ENCODE measurements at regions not wholly inside any gene's neighbourhood (a gene's known extent, or its start where the extent isn't known, plus 50 kb on each side); places are given as distances from the start of the nearest gene placed in this dataset.

- WGBS (ENCODE audit: extremely low coverage, insufficient coverage, low lambda C conversion rate), result no CpG with 5 or more reads among the region's 1 CpG
- H2BK15ac ChIP-seq (replicated peaks; ENCODE audit: low read depth), result no peak overlapping the region
- no peaks in the 10 kb centered on the region for H3K79me2 ChIP-seq (ENCODE audit: control insufficient read depth, insufficient read depth, low read length)
- no peaks in the 10 kb centered on the region for H3K36me3 ChIP-seq (ENCODE audit: control insufficient read depth, insufficient read depth, low read length)
- H3K18ac ChIP-seq (ENCODE audit: low read length), result no peak overlapping the region
- no peak overlapping the region for H3K9ac ChIP-seq (ENCODE audit: low read length)
- H2BK5ac ChIP-seq (ENCODE audit: low read length), result no peak overlapping the region
- no peaks in the 10 kb centered on the region for H3K79me1 ChIP-seq (ENCODE audit: low read length)
- no peak overlapping the region for H2BK120ac ChIP-seq (ENCODE audit: low read depth, low read length)
- no peak overlapping the region for H3K4me3 ChIP-seq (ENCODE audit: low read length)
- H2AK5ac ChIP-seq (ENCODE audit: low read length), result no peak overlapping the region
- no peak overlapping the region for H3K56ac ChIP-seq (ENCODE audit: low read length)
- no peak overlapping the region for H3K4ac ChIP-seq (ENCODE audit: low read depth, low read length)
- no peak overlapping the region for H3K27ac ChIP-seq (ENCODE audit: low read depth, low read length)
- no peak overlapping the region for H4K5ac ChIP-seq (ENCODE audit: low read length)
- peaks cover 3% of the 10 kb centered on the region for H3K4me1 ChIP-seq (ENCODE audit: control insufficient read depth, low read depth, low read length)
- no peak for DNase-seq
- no peak overlapping the region for H4K8ac ChIP-seq (ENCODE audit: low read depth, low read length)
- H3K23ac ChIP-seq (ENCODE audit: low read length), result no peak overlapping the region
- no peaks in the 10 kb centered on the region for H3K27me3 ChIP-seq (ENCODE audit: insufficient read depth, low read length, poor library complexity)
- H3K4me2 ChIP-seq (ENCODE audit: low read length), result no peak overlapping the region
Measured at GRCh38 chr13:33547035-33547434, 261.5 kb upstream of the STARD13 start.

- no peak overlapping the region for H2BK120ac ChIP-seq (ENCODE audit: low read depth, low read length)
- H2AK5ac ChIP-seq (ENCODE audit: low read length), result no peak overlapping the region
- H3K9ac ChIP-seq (ENCODE audit: low read length), result no peak overlapping the region
- no peak overlapping the region for H3K23ac ChIP-seq (ENCODE audit: low read length)
- no peaks in the 10 kb centered on the region for H3K36me3 ChIP-seq (ENCODE audit: control insufficient read depth, insufficient read depth, low read length)
- no peaks in the 10 kb centered on the region for H3K27me3 ChIP-seq (ENCODE audit: insufficient read depth, low read length, poor library complexity)
- no peak overlapping the region for H3K18ac ChIP-seq (ENCODE audit: low read length)
- no peak overlapping the region for H4K5ac ChIP-seq (ENCODE audit: low read length)
- no peak overlapping the region for H2BK5ac ChIP-seq (ENCODE audit: low read length)
- peaks cover 3% of the 10 kb centered on the region for H3K4me1 ChIP-seq (ENCODE audit: control insufficient read depth, low read depth, low read length)
- H3K27ac ChIP-seq (ENCODE audit: low read depth, low read length), result no peak overlapping the region
- no peak for DNase-seq
- no peak overlapping the region for H2BK15ac ChIP-seq (replicated peaks; ENCODE audit: low read depth)
- no peak overlapping the region for H3K4me3 ChIP-seq (ENCODE audit: low read length)
- no peaks in the 10 kb centered on the region for H3K79me2 ChIP-seq (ENCODE audit: control insufficient read depth, insufficient read depth, low read length)
- H4K8ac ChIP-seq (ENCODE audit: low read depth, low read length), result no peak overlapping the region
- H3K56ac ChIP-seq (ENCODE audit: low read length), result no peak overlapping the region
- no peaks in the 10 kb centered on the region for H3K79me1 ChIP-seq (ENCODE audit: low read length)
- H3K4ac ChIP-seq (ENCODE audit: low read depth, low read length), result no peak overlapping the region
- H3K4me2 ChIP-seq (ENCODE audit: low read length), result no peak overlapping the region
Measured at GRCh38 chr13:33548069-33548468, 262.5 kb upstream of the STARD13 start.

- Histone ChIP-seq H2BK5ac (ENCODE audit: low read length) (no peak overlapping the region), H2BK120ac (ENCODE audit: low read depth, low read length) (no peak overlapping the region)
- no CpG with 5 or more reads among the region's 3 CpGs for WGBS (ENCODE audit: extremely low coverage, insufficient coverage, low lambda C conversion rate)
Measured at GRCh38 chr13:33550276-33550675, 264.7 kb upstream of the STARD13 start.

GRCh38 chr13:33550885-33551284, 265.3 kb upstream of the STARD13 start:
- Histone ChIP-seq H4K8ac (ENCODE audit: low read depth, low read length) (no peak overlapping the region), H2BK5ac (ENCODE audit: low read length) (no peak overlapping the region), H3K9ac (ENCODE audit: low read length) (no peak overlapping the region), H2BK15ac (replicated peaks; ENCODE audit: low read depth) (no peak overlapping the region), H3K79me1 (ENCODE audit: low read length) (no peaks in the 10 kb centered on the region), H4K5ac (ENCODE audit: low read length) (no peak overlapping the region), H3K56ac (ENCODE audit: low read length) (no peak overlapping the region), H3K18ac (ENCODE audit: low read length) (no peak overlapping the region), H3K4ac (ENCODE audit: low read depth, low read length) (no peak overlapping the region), H2BK120ac (ENCODE audit: low read depth, low read length) (no peak overlapping the region), H3K27me3 (ENCODE audit: insufficient read depth, low read length, poor library complexity) (no peaks in the 10 kb centered on the region), H3K36me3 (ENCODE audit: control insufficient read depth, insufficient read depth, low read length) (no peaks in the 10 kb centered on the region), H3K79me2 (ENCODE audit: control insufficient read depth, insufficient read depth, low read length) (no peaks in the 10 kb centered on the region), H2AK5ac (ENCODE audit: low read length) (no peak overlapping the region), H3K23ac (ENCODE audit: low read length) (no peak overlapping the region), H3K27ac (ENCODE audit: low read depth, low read length) (no peak overlapping the region), H3K4me2 (ENCODE audit: low read length) (no peak overlapping the region), H3K4me1 (ENCODE audit: control insufficient read depth, low read depth, low read length) (no peaks in the 10 kb centered on the region), H3K4me3 (ENCODE audit: low read length) (no peak overlapping the region)
- no peak for DNase-seq
- WGBS (ENCODE audit: extremely low coverage, insufficient coverage, low lambda C conversion rate), result no CpG with 5 or more reads among the region's 2 CpGs

More at GRCh38 chr13:33550276-33550675, 264.7 kb upstream of the STARD13 start:
- Histone ChIP-seq H3K4me2 (ENCODE audit: low read length) (no peak overlapping the region), H3K56ac (ENCODE audit: low read length) (no peak overlapping the region), H3K4me1 (ENCODE audit: control insufficient read depth, low read depth, low read length) (no peaks in the 10 kb centered on the region), H3K18ac (ENCODE audit: low read length) (no peak overlapping the region), H3K4me3 (ENCODE audit: low read length) (no peak overlapping the region), H4K5ac (ENCODE audit: low read length) (no peak overlapping the region), H2BK15ac (replicated peaks; ENCODE audit: low read depth) (no peak overlapping the region), H3K79me2 (ENCODE audit: control insufficient read depth, insufficient read depth, low read length) (no peaks in the 10 kb centered on the region), H2AK5ac (ENCODE audit: low read length) (no peak overlapping the region), H3K79me1 (ENCODE audit: low read length) (no peaks in the 10 kb centered on the region), H3K9ac (ENCODE audit: low read length) (no peak overlapping the region), H3K23ac (ENCODE audit: low read length) (no peak overlapping the region), H3K36me3 (ENCODE audit: control insufficient read depth, insufficient read depth, low read length) (no peaks in the 10 kb centered on the region), H3K27ac (ENCODE audit: low read depth, low read length) (no peak overlapping the region), H3K4ac (ENCODE audit: low read depth, low read length) (no peak overlapping the region), H4K8ac (ENCODE audit: low read depth, low read length) (no peak overlapping the region), H3K27me3 (ENCODE audit: insufficient read depth, low read length, poor library complexity) (no peaks in the 10 kb centered on the region)
- no peak for DNase-seq

GRCh38 chr13:33554919-33555791, 262.8 kb upstream of the RFC3 start:
- no CpG with 5 or more reads among the region's 3 CpGs for WGBS (ENCODE audit: extremely low coverage, insufficient coverage, low lambda C conversion rate)

GRCh38 chr13:33556828-33557227, 261.1 kb upstream of the RFC3 start:
- Histone ChIP-seq H3K56ac (ENCODE audit: low read length) (no peak overlapping the region), H2BK15ac (replicated peaks; ENCODE audit: low read depth) (no peak overlapping the region), H3K79me1 (ENCODE audit: low read length) (no peaks in the 10 kb centered on the region), H2AK5ac (ENCODE audit: low read length) (no peak overlapping the region), H3K9ac (ENCODE audit: low read length) (no peak overlapping the region), H3K18ac (ENCODE audit: low read length) (no peak overlapping the region), H3K36me3 (ENCODE audit: control insufficient read depth, insufficient read depth, low read length) (no peaks in the 10 kb centered on the region), H2BK5ac (ENCODE audit: low read length) (no peak overlapping the region), H3K23ac (ENCODE audit: low read length) (no peak overlapping the region), H3K4me3 (ENCODE audit: low read length) (no peak overlapping the region), H3K27me3 (ENCODE audit: insufficient read depth, low read length, poor library complexity) (no peaks in the 10 kb centered on the region), H3K4ac (ENCODE audit: low read depth, low read length) (no peak overlapping the region), H3K4me1 (ENCODE audit: control insufficient read depth, low read depth, low read length) (no peaks in the 10 kb centered on the region), H3K4me2 (ENCODE audit: low read length) (no peak overlapping the region), H4K8ac (ENCODE audit: low read depth, low read length) (no peak overlapping the region), H3K79me2 (ENCODE audit: control insufficient read depth, insufficient read depth, low read length) (no peaks in the 10 kb centered on the region), H4K5ac (ENCODE audit: low read length) (no peak overlapping the region), H3K27ac (ENCODE audit: low read depth, low read length) (no peak overlapping the region), H2BK120ac (ENCODE audit: low read depth, low read length) (no peak overlapping the region)
- no CpG with 5 or more reads among the region's 1 CpG for WGBS (ENCODE audit: extremely low coverage, insufficient coverage, low lambda C conversion rate)
- no peak for DNase-seq

More at GRCh38 chr13:33554919-33555791, 262.8 kb upstream of the RFC3 start:
- Histone ChIP-seq H3K9ac (ENCODE audit: low read length) (no peak overlapping the region), H3K4me1 (ENCODE audit: control insufficient read depth, low read depth, low read length) (no peaks in the 10 kb centered on the region), H3K4me2 (ENCODE audit: low read length) (no peak overlapping the region), H3K79me1 (ENCODE audit: low read length) (no peaks in the 10 kb centered on the region), H2BK5ac (ENCODE audit: low read length) (no peak overlapping the region), H3K79me2 (ENCODE audit: control insufficient read depth, insufficient read depth, low read length) (no peaks in the 10 kb centered on the region), H3K4ac (ENCODE audit: low read depth, low read length) (no peak overlapping the region), H3K56ac (ENCODE audit: low read length) (no peak overlapping the region), H4K5ac (ENCODE audit: low read length) (peak overlapping the region; percentile 53), H3K18ac (ENCODE audit: low read length) (no peak overlapping the region), H3K23ac (ENCODE audit: low read length) (no peak overlapping the region), H4K8ac (ENCODE audit: low read depth, low read length) (no peak overlapping the region), H2BK15ac (replicated peaks; ENCODE audit: low read depth) (no peak overlapping the region), H2BK120ac (ENCODE audit: low read depth, low read length) (no peak overlapping the region), H3K36me3 (ENCODE audit: control insufficient read depth, insufficient read depth, low read length) (no peaks in the 10 kb centered on the region), H3K27me3 (ENCODE audit: insufficient read depth, low read length, poor library complexity) (no peaks in the 10 kb centered on the region), H2AK5ac (ENCODE audit: low read length) (no peak overlapping the region), H3K4me3 (ENCODE audit: low read length) (no peak overlapping the region), H3K27ac (ENCODE audit: low read depth, low read length) (no peak overlapping the region)
- DNase-seq, result no peak
